SK-N-SH treated with all-trans-retinoic acid at 6 μM for 48 hours (cell line): ENCODE measurements at regions not wholly inside any gene's neighbourhood (a gene's known extent, or its start where the extent isn't known, plus 50 kb on each side); places are given as distances from the start of the nearest gene placed in this dataset.

Experiments
- ARNTL ChIP-seq: fragments of 450-650 bp; formaldehyde crosslinking; IDR thresholded peaks from 2 replicates; pipeline ENCODE4 v1.5.0; 2020; ENCODE audit warnings: low read depth, mild to moderate bottlenecking, moderate library complexity, borderline replicate concordance
- ISL1 ChIP-seq: fragments of 250-450 bp; sonication (Bioruptor Pico); IDR thresholded peaks from 2 replicates; pipeline ENCODE4 v2.1.2; 2022; ENCODE audit warnings: mild to moderate bottlenecking, moderate library complexity
- OSR1 ChIP-seq: fragments of 250-450 bp; sonication (Bioruptor Pico); IDR thresholded peaks from 2 replicates; pipeline ENCODE4 v1.8.0; 2022; ENCODE audit warnings: moderate library complexity, mild to moderate bottlenecking, inconsistent platforms
- RARB ChIP-seq: fragments of 250-450 bp; sonication (Bioruptor Pico); IDR thresholded peaks from 2 replicates; pipeline ENCODE4 v1.8.0; 2021; ENCODE audit warnings: mild to moderate bottlenecking, moderate library complexity
- ZFP3 ChIP-seq: fragments of 250-450 bp; sonication (Bioruptor Pico); IDR thresholded peaks from 2 replicates; pipeline ENCODE4 v1.5.0; 2020; ENCODE audit warnings: mild to moderate bottlenecking, moderate library complexity
- TF ChIP-seq, protein P1 (sequence below): fragments of 250-450 bp; sonication (Bioruptor Pico); IDR thresholded peaks from 2 replicates; pipeline ENCODE4 v1.5.1; 2020; ENCODE audit warnings: low read depth, mild to moderate bottlenecking, moderate library complexity

DNA sequence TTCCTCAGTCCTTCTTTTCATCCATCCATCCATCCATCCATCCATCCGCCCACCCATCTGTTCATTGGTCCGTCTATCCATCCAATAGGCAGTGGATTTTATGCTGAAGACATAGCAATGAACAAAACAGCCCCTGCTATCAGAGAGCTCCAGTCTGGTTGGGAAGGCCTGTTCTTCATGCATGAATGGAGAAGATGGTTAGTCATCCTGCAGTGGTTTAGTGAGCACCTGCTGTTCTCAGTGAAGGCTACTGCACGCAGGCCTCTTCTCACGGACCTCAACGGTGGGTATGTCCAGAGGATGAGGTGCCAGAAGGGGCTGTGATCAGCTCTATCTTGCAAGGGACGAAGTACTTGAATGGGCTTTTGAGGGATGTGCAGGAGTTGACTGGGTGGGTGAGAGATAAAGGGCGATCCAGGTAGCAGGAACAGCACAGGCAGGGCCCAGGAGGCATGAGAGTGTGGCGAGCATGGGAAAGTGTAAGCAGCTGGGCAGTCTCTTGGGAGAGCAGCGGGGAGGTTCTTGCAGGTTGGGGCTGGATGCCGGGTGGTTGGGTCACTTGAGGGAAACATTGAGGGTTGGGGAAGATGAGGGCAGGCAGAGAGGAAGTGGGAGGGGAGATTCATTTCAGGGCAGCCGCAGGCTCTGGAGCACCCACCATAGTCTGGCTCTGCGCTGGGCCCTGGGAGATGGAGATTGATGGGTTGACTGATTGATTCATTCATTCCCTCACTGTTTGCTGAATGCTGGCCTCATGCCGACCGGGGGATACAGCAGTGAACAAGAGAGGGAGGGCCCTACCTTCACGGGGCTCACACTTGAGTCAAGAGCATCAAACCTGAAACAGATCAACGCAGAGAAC, 115.0 kb upstream of the CIBAR2 start:
- TF ChIP-seq, protein P1, sequence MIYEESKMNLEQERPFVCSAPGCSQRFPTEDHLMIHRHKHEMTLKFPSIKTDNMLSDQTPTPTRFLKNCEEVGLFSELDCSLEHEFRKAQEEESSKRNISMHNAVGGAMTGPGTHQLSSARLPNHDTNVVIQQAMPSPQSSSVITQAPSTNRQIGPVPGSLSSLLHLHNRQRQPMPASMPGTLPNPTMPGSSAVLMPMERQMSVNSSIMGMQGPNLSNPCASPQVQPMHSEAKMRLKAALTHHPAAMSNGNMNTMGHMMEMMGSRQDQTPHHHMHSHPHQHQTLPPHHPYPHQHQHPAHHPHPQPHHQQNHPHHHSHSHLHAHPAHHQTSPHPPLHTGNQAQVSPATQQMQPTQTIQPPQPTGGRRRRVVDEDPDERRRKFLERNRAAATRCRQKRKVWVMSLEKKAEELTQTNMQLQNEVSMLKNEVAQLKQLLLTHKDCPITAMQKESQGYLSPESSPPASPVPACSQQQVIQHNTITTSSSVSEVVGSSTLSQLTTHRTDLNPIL (CRISPR knock-in tag) = no peak
- TF ChIP-seq ISL1 = no peak
- no peak for TF ChIP-seq ARNTL (CRISPR knock-in tag)
- TF ChIP-seq ZFP3 = peak; percentile 96
- no peak for TF ChIP-seq RARB (CRISPR knock-in tag)
- TF ChIP-seq OSR1 (CRISPR knock-in tag) = no peak
